ENCODE measurements at regions not wholly inside any gene's neighbourhood (a gene's known extent, or its start where the extent isn't known, plus 50 kb on each side); places are given as distances from the start of the nearest gene placed in this dataset.

- H3K4me1 ChIP-seq = peaks cover 3% of the 10 kb centered on the region
- DNase-seq (ENCODE audit: low spot score in 2 of 2) = no peak
- TF ChIP-seq CTCF (IDR thresholded peaks at IDR 0.05) = no peak
- no peak for TF ChIP-seq POLR2A (IDR thresholded peaks at IDR 0.05)
- TF ChIP-seq POLR2AphosphoS5 (IDR thresholded peaks at IDR 0.05) = no peak
- no peak for TF ChIP-seq EP300 (IDR thresholded peaks at IDR 0.05)
- H3K27me3 ChIP-seq = peaks cover 3% of the 10 kb centered on the region
- no peak overlapping the region for H3K4me3 ChIP-seq
- no peak overlapping the region for H3K27ac ChIP-seq
- no peaks in the 10 kb centered on the region for H3K36me3 ChIP-seq
- 91% methylated on average over 6 of the region's 10 CpGs for WGBS
- no peaks in the 10 kb centered on the region for H3K9me3 ChIP-seq
Measured at GRCh38 chr10:78190051-78190825, 156.6 kb downstream of the RPS24 start.

GRCh38 chr10:78191301-78191700 lies 157.6 kb downstream of the RPS24 start:
- no peaks in the 10 kb centered on the region for H3K4me1 ChIP-seq
- H3K27me3 ChIP-seq = peaks cover 3% of the 10 kb centered on the region
- no peaks in the 10 kb centered on the region for H3K9me3 ChIP-seq
- TF ChIP-seq CTCF (IDR thresholded peaks at IDR 0.05) = no peak
- TF ChIP-seq POLR2AphosphoS5 (IDR thresholded peaks at IDR 0.05) = no peak
- TF ChIP-seq EP300 (IDR thresholded peaks at IDR 0.05) = no peak
- no peak for TF ChIP-seq POLR2A (IDR thresholded peaks at IDR 0.05)
- no peak for DNase-seq (ENCODE audit: low spot score in 2 of 2)
- no peaks in the 10 kb centered on the region for H3K36me3 ChIP-seq
- WGBS = 94% methylated on average over 3 of the region's 3 CpGs
- H3K4me3 ChIP-seq = no peak overlapping the region
- H3K27ac ChIP-seq = no peak overlapping the region

GRCh38 chr10:78193189-78193588 lies 159.5 kb downstream of the RPS24 start:
- H3K9me3 ChIP-seq = no peaks in the 10 kb centered on the region
- no peak overlapping the region for H3K4me3 ChIP-seq
- H3K36me3 ChIP-seq = no peaks in the 10 kb centered on the region
- no peak overlapping the region for H3K27ac ChIP-seq
- TF ChIP-seq CTCF (IDR thresholded peaks at IDR 0.05) (no peak), POLR2AphosphoS5 (IDR thresholded peaks at IDR 0.05) (no peak), POLR2A (IDR thresholded peaks at IDR 0.05) (no peak), EP300 (IDR thresholded peaks at IDR 0.05) (no peak)
- DNase-seq (ENCODE audit: low spot score in 2 of 2) = no peak
- H3K4me1 ChIP-seq = no peaks in the 10 kb centered on the region
- H3K27me3 ChIP-seq = peaks cover 3% of the 10 kb centered on the region
- WGBS = 92% methylated on average over 1 of the region's 1 CpG

- Histone ChIP-seq H3K9me3 (no peaks in the 10 kb centered on the region), H3K4me3 (no peak overlapping the region), H3K36me3 (no peaks in the 10 kb centered on the region), H3K27ac (no peak overlapping the region), H3K27me3 (peaks cover 3% of the 10 kb centered on the region), H3K4me1 (no peaks in the 10 kb centered on the region)
- 88% methylated on average over 4 of the region's 4 CpGs for WGBS
- DNase-seq (ENCODE audit: low spot score in 2 of 2) = no peak
- no peak for TF ChIP-seq EP300 (IDR thresholded peaks at IDR 0.05)
- no peak for TF ChIP-seq POLR2A (IDR thresholded peaks at IDR 0.05)
- no peak for TF ChIP-seq POLR2AphosphoS5 (IDR thresholded peaks at IDR 0.05)
- TF ChIP-seq CTCF (IDR thresholded peaks at IDR 0.05) = no peak
Measured at GRCh38 chr10:78194050-78194449, 160.4 kb downstream of the RPS24 start.

GRCh38 chr10:78194539-78195402 lies 161.1 kb downstream of the RPS24 start:
- H3K27ac ChIP-seq = no peak overlapping the region
- H3K27me3 ChIP-seq = peaks cover 3% of the 10 kb centered on the region
- H3K9me3 ChIP-seq = no peaks in the 10 kb centered on the region
- H3K4me1 ChIP-seq = no peaks in the 10 kb centered on the region
- 86% methylated on average over 8 of the region's 10 CpGs for WGBS
- no peaks in the 10 kb centered on the region for H3K36me3 ChIP-seq
- no peak for TF ChIP-seq EP300 (IDR thresholded peaks at IDR 0.05)
- TF ChIP-seq POLR2A (IDR thresholded peaks at IDR 0.05) = no peak
- TF ChIP-seq CTCF (IDR thresholded peaks at IDR 0.05) = no peak
- no peak for TF ChIP-seq POLR2AphosphoS5 (IDR thresholded peaks at IDR 0.05)
- no peak for DNase-seq (ENCODE audit: low spot score in 2 of 2)
- no peak overlapping the region for H3K4me3 ChIP-seq

Measured in suprapubic skin (tissue), 4 donors.